ENCODE measurements at regions not wholly inside any gene's neighbourhood (a gene's known extent, or its start where the extent isn't known, plus 50 kb on each side); places are given as distances from the start of the nearest gene placed in this dataset.
"Not testable (repeated sequence)": the region's sequence is repeated elsewhere in the genome, so short reads cannot be mapped to it uniquely, and the experiment has no call there.

DNA sequence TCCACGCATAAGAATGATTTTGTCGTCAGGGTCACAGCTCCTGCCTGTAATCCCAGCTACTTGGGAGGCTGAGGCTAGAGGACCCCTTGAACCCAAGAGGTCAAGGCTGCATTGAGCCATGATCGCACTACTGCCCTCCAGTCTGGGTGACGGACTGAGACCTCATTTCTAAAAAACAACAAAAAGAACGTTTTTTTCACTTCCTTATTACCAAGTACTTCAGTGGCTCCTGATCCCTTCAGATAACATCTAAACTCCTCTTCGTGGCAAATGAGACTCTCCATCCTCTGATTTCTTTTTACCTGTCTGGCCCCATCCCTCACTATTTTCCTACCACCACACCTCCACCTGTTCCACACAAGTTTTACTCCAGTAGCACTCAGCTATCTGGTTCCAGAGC, 105.4 kb upstream of the TLK1 start:
- TF ChIP-seq CTCF (conservative IDR thresholded peaks at IDR 0.05; ENCODE audit: low read length) = no peak
- H3K4me3 ChIP-seq (ENCODE audit: low read length) = no peak overlapping the region
- DNase-seq (ENCODE audit: low read depth) = no peak

DNA sequence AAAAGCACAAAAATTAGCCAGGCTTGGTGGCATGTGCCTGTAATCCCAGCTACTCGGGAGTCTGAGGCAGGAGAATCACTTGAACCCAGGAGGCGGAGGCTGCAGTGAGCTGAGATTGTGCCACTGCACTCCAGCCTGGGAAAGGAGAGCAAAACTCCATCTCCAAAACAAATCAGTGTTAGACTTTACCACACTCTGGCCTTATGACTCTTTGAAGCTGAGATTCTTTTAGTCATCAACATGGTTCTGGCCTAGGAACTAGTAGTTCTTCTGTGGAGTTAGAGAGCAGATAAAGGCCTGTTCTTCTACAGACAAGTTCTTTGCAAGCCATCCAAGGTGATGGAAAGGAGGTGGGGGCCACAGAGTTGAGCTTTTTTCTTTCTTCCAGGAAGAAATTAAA, 100.8 kb upstream of the TLK1 start:
- DNase-seq (ENCODE audit: low read depth); H3K4me3 ChIP-seq (ENCODE audit: low read length): not testable (repeated sequence)

DNA sequence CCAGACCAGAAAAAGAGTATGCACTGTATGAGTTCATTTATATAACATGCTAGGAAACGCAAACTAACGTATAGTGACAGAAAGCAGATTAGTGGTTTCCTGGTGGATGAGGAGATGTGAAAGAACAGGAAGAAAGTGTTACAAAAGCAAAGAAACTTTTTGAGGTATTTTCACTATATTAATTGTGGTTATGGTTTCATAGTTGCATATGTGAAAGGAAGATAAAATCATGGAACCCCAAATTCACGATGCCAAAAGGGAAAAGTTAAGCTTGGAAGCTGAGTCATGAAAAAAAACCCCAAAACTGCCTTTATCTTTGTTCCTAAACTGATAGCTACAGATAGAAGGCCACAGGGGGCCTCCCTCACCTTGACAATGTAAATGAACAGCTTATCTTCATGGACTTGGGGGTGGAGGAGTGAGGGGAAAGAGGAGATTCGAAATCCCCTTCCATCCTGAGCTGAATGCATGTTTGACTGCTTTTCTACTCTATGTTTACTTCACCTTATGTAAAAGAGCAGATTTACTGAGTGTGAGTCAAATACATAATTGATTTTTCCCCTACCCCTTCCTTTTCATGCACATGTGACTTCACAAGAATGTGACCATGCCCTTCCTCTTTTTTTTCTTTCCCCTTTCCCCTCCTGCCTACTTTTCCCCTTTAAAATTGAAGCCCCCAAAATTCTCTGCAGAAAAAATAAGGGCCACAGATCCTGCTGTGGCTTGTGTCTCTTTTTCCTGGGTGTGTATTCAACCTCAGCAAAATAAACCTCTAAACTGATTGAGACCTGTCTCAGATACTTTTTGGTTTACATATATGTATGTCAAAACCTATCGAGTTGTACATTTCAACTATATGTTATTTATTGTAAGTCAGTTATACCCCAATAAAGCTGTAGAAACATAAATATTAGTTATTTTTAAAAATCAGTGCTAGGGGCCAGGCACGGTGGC, 100.1 kb upstream of the TLK1 start:
- no peak for TF ChIP-seq CTCF (conservative IDR thresholded peaks at IDR 0.05; ENCODE audit: low read length)
- no peak for DNase-seq (ENCODE audit: low read depth)
- no peak overlapping the region for H3K4me3 ChIP-seq (ENCODE audit: low read length)

DNA sequence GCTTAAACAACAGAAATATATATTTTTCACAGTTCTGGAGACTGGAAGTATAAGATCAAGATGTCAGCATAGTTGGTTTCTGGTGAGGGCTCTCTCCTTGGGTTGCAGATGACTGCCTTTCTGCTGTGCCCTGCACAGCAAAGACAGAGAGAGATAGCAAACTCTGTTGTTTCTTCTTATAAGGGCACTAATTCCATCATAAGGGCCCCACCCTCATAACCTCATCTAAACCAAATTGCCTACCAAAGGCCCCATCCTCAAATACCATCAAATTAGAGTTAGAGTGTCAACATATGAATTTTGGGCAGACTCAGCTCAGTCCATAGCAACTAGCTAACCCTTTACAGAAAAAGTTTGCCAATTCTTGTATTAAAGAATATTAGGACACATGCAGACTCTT, 94.0 kb upstream of the TLK1 start:
- TF ChIP-seq CTCF (conservative IDR thresholded peaks at IDR 0.05; ENCODE audit: low read length) = no peak
- H3K4me3 ChIP-seq (ENCODE audit: low read length) = no peak overlapping the region
- no peak for DNase-seq (ENCODE audit: low read depth)

- no peak for DNase-seq (ENCODE audit: low read depth)
- TF ChIP-seq CTCF (conservative IDR thresholded peaks at IDR 0.05; ENCODE audit: low read length) = no peak
- H3K4me3 ChIP-seq (ENCODE audit: low read length) = no peak overlapping the region
Measured at GRCh38 chr2:171253900-171254650, 93.4 kb upstream of the TLK1 start.

DNA sequence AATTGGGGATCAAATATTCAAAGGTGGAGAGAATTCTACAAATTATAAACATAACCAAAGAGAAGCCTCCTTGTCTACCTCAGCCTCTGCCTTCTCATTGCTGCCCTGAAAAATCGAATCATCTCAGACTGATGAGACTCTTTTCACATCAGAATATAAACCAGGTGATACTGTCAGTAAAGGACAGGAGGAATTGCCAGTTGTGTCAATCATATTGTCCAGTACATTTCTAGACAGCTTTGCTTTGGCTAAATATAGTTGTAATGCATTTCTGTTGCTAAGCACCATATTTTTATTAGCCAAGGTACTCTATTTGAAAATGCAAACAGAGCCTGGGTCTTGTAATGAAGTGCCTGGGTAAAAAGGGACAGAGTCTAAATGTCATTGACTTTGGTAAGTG, 92.6 kb upstream of the TLK1 start:
- no peak for DNase-seq (ENCODE audit: low read depth)
- no peak overlapping the region for H3K4me3 ChIP-seq (ENCODE audit: low read length)

More for the DNA sequence above, 92.6 kb upstream of the TLK1 start:
- no peak for TF ChIP-seq CTCF (conservative IDR thresholded peaks at IDR 0.05; ENCODE audit: low read length)
